RWPE1 (cell line): ENCODE measurements at regions not wholly inside any gene's neighbourhood (a gene's known extent, or its start where the extent isn't known, plus 50 kb on each side); places are given as distances from the start of the nearest gene placed in this dataset.
"Not testable (repeated sequence)": the region's sequence is repeated elsewhere in the genome, so short reads cannot be mapped to it uniquely, and the experiment has no call there.

Experiments used
- CTCF ChIA-PET: fragments of 350-600 bp; sonication (Branson Sonifier 250); formaldehyde crosslinking; extraction: SDS; loops from one replicate; lab custom pipeline; 2021; lab: Yijun Ruan, JAX
- POLR2A ChIA-PET: fragments of 400-600 bp; formaldehyde crosslinking; extraction: SDS; loops from one replicate; lab custom pipeline; 2020; ENCODE audit warnings: antibody characterized with exemption; ENCODE audit not compliant: low non-redundant PET; lab: Yijun Ruan, JAX
- DNase-seq: peaks from one replicate; pipeline ENCODE4 v3.0.0; 2012; ENCODE audit warnings: low spot score
- H3K27ac ChIP-seq: fragments of 450-650 bp; 2 replicates; pipeline ENCODE4 v1.5.1; 2017
- CTCF ChIP-seq: fragments of 450-650 bp; conservative IDR thresholded peaks from 2 replicates; pipeline ENCODE4 v1.5.1; 2017; ENCODE audit warnings: low read depth, mild to moderate bottlenecking

DNA sequence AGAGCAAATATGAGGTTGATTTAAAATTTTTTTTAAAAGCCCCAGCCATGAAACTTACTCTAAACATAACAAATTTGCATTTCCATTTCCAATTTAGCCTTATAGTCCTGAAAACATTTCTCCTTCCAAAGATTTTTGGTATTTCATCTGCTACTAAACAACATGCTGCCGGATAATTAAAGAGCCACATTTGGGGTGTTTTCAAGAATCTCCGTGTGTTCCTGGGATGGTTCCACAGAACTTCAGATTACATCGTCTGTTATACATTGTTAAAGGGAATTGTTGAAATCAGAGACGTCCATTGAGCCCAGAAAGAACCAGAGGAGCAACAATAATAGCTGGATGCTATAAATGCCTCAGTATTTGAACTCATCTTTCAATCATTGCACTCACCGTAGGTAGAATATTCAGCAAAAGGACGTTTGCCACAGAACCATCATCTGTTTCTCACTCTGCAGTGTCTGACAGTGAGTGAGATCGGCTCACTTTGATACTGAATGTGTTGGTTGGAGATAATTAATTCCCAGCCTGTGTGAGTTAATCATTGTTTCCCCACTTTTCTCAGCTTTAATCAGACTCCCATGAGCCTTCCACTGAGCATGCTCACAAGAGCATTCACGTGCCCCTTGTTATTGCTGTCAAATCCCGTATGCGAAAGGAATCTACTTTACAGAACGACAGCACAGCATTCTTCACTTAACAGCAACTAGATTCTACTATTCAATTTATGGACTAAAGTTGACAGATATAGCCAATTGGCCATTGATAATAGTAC, 128.4 kb upstream of the PALS2 start:
- no peak overlapping the region for H3K27ac ChIP-seq
- TF ChIP-seq CTCF = no peak
- POLR2A ChIA-PET = no interaction called here
- CTCF ChIA-PET = no interaction called here
- no peak for DNase-seq

DNA sequence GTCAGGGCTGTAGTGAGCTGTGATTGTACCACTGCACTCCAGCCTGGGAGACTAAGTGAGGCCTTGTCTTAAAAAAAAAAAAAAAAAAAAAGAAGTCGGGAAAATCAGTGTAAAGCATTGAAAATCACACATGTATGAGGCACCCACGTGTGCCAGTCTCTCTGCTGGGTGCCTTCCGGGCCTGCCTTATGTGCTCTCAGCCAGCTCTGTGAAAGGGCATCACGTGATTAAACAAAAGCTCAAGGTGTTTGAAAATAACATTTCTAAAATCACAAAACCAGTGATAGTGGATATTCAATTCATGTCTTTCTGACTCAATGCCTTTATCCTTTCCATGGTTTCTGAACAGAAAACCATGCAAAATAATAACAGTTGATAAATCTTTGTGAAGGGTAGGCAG, 125.2 kb upstream of the PALS2 start:
- POLR2A ChIA-PET = no interaction called here
- no peak for TF ChIP-seq CTCF
- CTCF ChIA-PET = no interaction called here
- no peak overlapping the region for H3K27ac ChIP-seq
- DNase-seq = no peak

- CTCF ChIA-PET, H3K27ac ChIP-seq, DNase-seq, POLR2A ChIA-PET: not testable (repeated sequence)
Measured at GRCh38 chr7:24449416-24449815, 123.8 kb upstream of the PALS2 start.

DNA sequence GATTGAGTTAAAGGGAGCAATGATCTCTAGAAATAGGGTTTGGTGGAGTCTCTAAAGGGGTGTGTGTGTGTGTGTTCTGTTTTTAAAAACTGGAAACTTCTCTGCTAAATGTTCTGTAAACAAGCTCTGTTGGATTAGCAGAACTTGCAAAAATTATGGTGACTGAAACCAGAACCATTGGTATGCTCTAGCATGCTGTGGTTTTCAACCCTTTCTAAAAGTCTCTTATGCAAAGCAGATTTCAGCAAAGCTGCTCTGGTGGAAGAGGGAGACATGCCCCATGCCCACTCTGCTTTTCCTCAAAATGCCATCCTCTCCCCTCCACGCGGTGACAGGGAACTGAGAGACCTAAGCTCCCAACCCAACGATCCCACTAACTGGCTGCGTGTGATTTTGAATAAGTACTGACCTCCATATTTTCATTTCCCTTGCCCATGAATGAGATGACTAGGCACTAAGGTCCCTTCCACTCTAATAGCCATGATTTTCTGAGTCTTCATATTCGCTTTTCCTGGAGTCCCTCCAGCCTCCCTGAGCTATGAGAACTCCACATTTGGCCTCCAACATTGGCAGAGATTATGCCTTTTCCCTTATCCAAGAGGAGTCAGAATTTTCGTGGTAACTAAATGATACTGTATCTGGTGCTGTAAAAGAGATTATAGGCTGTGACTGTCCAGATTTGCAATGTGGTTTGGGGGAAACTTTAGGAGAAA, 117.3 kb upstream of the PALS2 start:
- no peak for DNase-seq
- CTCF ChIA-PET = no interaction called here
- POLR2A ChIA-PET = no interaction called here
- no peak for TF ChIP-seq CTCF
- H3K27ac ChIP-seq = no peak overlapping the region

DNA sequence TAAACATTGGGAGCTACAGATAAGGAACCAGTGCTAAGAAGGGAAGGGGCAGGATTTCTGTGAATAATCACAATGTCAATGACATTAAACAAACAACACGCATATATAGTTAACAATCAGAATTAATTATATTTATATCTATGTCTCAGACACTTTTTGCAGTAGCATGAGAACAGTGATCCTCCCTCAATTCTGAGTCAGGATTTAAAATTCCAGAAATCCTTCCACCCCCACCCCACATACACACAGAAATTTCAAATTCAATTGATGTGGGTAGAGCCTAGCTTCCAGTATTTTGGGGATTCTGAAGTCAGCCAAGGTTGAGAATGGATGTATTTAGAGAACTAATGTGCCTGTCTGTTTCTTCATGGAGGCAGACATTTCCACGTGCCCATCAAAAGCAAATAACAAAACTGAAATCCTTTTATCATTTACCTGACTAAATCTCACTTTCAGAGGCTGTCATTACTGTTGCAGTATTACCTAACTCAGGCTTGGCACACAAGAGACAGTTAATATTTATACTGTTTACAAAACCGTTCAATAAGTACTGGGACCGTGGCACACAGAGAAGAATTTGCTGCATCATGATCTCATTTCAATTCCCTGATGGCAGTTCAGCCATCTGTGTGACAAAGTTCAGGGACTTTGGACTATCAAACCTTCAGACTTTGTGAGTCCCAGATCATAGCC, 116.6 kb upstream of the PALS2 start:
- CTCF ChIA-PET = no interaction called here
- no peak overlapping the region for H3K27ac ChIP-seq
- no peak for DNase-seq

GRCh38 chr7:24457219-24457558, 116.1 kb upstream of the PALS2 start:
- H3K27ac ChIP-seq = no peak overlapping the region
- CTCF ChIA-PET = no interaction called here
- DNase-seq = no peak
- no peak for TF ChIP-seq CTCF
- POLR2A ChIA-PET = no interaction called here

More for the DNA sequence above, 116.6 kb upstream of the PALS2 start:
- POLR2A ChIA-PET = no interaction called here
- no peak for TF ChIP-seq CTCF
